ENCODE measurements at regions not wholly inside any gene's neighbourhood (a gene's known extent, or its start where the extent isn't known, plus 50 kb on each side); places are given as distances from the start of the nearest gene placed in this dataset.

GRCh38 chr1:4972761-4973320 lies 318.4 kb downstream of the AJAP1 start:
- ATAC-seq = no peak

GRCh38 chr1:4971666-4972065 lies 317.3 kb downstream of the AJAP1 start:
- no peak for ATAC-seq

- ATAC-seq = no peak
Measured at GRCh38 chr1:4970532-4970931, 316.1 kb downstream of the AJAP1 start.

- no peak for ATAC-seq
Measured at GRCh38 chr1:4969556-4970129, 315.2 kb downstream of the AJAP1 start.

- no peak for ATAC-seq
Measured at GRCh38 chr1:4965346-4966075, 311.1 kb downstream of the AJAP1 start.

GRCh38 chr1:4964634-4965345 lies 310.4 kb downstream of the AJAP1 start:
- ATAC-seq = no peak

GRCh38 chr1:4963251-4963650 lies 308.8 kb downstream of the AJAP1 start:
- ATAC-seq = no peak

GRCh38 chr1:4962836-4963235 lies 308.4 kb downstream of the AJAP1 start:
- ATAC-seq = no peak

- ATAC-seq = no peak
Measured at GRCh38 chr1:4961935-4962645, 307.7 kb downstream of the AJAP1 start.

GRCh38 chr1:4960782-4961475 lies 306.5 kb downstream of the AJAP1 start:
- ATAC-seq = no peak

- ATAC-seq = no peak
Measured at GRCh38 chr1:4960336-4960735, 305.9 kb downstream of the AJAP1 start.

GRCh38 chr1:4959216-4959615 lies 304.8 kb downstream of the AJAP1 start:
- ATAC-seq = no peak

GRCh38 chr1:4957027-4957426 lies 302.6 kb downstream of the AJAP1 start:
- no peak for ATAC-seq

- ATAC-seq = no peak
Measured at GRCh38 chr1:4954392-4954791, 300.0 kb downstream of the AJAP1 start.

- no peak for ATAC-seq
Measured at GRCh38 chr1:4951601-4952000, 297.2 kb downstream of the AJAP1 start.

- ATAC-seq = no peak
Measured at GRCh38 chr1:4946343-4946742, 291.9 kb downstream of the AJAP1 start.

- ATAC-seq = no peak
Measured at GRCh38 chr1:4944911-4945310, 290.5 kb downstream of the AJAP1 start.

GRCh38 chr1:4944072-4944471 lies 289.7 kb downstream of the AJAP1 start:
- ATAC-seq = no peak

GRCh38 chr1:4939266-4939665 lies 284.9 kb downstream of the AJAP1 start:
- ATAC-seq = no peak

- no peak for ATAC-seq
Measured at GRCh38 chr1:4937876-4938534, 283.6 kb downstream of the AJAP1 start.

GRCh38 chr1:4935807-4936206 lies 281.4 kb downstream of the AJAP1 start:
- ATAC-seq = no peak

GRCh38 chr1:4933232-4933631 lies 278.8 kb downstream of the AJAP1 start:
- no peak for ATAC-seq
